Kasumi-1 (cell line): ENCODE measurements at regions not wholly inside any gene's neighbourhood (a gene's known extent, or its start where the extent isn't known, plus 50 kb on each side); places are given as distances from the start of the nearest gene placed in this dataset.

Source experiments
- DNase-seq, 2 experiments: peaks; one replicate each; lab custom pipeline; 2025; lab: John Stamatoyannopoulos, UW

DNA sequence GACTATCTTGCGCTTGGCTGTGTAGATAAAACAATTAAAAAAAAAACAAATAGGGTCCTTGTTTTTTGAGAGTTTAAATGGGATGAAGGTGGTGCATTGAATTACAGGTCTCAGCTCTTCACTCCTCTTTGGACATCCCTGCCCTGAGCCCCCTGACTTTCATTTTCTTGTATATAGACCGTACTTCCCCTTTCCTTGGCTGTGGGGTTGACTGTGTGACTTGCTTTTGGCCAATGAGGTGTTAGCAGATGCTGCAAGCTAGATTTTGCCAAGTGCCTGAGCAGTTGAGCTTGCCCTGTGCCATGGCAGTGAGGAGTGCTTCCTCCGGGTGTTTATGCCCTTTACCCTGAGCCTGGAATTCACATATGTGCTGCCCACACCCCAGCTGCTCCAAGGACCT, 386.1 kb upstream of the ZFP64 start:
- DNase-seq, result no peak

DNA sequence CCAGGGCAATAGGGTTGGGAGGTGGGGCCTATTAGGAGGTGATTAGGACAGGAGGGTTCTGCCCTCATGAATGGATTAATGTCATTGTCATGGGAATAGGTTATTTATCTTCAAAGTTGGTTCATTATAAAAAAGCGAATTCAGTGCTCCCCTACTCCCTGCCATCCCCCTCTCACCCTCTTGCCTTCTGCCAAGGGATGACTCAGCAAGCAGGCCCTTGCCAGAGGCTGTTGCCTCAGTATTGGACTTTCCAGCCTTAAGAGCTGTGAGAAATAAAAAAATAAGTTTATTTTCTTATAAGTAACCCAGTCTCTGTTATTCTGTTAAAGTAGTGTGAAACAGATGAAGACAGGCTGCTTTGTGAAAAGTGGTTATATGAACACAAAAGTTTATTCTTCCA, 381.1 kb upstream of the ZFP64 start:
- DNase-seq, result no peak

DNA sequence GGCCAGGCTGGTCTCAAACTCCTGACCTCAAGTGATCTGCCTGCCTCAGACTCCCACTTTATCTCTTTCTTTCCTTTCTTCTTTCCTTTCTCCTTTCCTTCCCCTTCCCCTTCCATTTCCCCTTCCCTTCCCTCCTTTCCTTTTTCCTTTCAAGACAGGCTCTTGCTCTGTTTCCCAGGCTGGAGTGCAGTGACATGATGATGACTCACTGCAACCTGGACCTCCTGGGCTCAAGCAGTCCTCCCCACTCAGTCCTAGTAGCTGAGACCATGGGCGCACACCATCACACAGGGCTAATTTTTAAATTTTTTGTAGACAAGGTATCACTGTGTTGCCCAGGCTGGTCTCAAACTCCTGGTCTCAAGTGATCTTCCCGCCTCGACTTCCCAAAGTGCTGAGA, 377.6 kb upstream of the ZFP64 start:
- no peak for DNase-seq

DNA sequence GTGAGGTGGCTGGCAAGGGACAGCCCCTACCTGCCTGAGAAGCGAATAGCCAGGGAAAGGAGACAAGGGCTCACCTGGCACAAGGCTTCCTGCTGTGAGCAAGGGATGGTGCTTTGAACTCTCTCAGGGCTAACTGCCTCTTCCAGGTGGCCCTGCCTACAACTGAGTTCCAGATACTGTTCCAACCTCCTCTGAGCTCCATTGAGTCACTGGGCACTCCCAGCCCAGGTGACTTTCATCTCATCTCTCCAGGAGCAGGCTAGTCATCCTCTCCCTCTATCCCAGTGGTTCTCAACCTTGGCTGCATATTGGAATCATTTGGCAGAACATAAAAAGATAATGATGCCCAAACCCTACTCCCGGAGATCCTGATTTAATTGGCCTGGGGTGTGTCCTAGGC, 374.0 kb upstream of the ZFP64 start:
- no peak for DNase-seq

DNA sequence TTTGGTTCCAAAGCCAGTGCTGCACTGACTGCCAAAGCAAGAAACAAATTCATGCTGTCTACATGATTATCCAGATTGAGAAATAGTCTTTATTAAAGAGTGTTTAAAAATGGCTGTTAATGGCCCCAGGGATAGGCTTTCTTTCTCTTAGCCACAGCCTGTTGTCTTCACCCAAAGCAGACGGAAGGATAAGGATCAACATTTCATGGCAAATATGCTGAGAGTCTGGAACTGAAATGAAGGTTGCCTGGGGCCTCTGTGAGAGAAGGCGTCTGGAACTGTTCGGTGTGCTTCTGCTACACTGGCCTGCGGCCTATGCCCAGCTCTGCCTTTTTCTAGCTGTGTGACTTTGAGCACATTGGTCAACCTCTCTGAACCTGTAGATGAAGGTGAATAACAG, 373.0 kb upstream of the ZFP64 start:
- no peak for DNase-seq

DNA sequence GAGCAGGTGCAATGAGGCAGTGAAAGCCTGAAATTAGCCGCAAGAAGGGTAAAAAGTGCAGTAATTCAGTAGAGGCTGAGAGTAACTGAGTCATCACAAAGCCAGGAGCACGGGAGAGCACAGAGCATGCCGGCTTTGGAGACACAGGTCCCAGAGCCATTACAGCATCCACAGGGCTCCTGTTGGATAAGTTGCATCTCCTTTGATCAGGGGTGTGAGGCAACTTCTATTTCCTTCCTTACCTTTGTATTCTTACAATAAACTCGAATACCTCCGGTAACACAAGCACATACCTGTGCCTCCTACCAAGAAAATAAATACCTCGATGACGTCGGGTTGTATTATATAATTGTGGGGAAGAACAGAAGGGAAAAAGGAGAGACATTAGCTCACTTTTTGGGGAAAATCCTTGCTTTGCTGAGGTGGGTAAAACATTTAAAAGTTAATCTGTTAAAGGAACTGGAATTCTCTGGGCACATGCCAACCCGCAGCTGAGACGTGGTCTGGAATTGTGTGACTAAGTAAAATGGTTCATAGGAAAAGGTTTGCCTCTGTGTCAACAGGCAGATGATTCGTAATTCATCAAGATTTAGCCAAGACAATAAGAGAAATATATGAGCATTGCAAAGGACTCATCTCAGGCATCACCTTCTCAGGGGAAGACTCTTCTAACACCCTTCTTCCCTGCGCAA, 360.7 kb upstream of the ZFP64 start:
- no peak for DNase-seq

DNA sequence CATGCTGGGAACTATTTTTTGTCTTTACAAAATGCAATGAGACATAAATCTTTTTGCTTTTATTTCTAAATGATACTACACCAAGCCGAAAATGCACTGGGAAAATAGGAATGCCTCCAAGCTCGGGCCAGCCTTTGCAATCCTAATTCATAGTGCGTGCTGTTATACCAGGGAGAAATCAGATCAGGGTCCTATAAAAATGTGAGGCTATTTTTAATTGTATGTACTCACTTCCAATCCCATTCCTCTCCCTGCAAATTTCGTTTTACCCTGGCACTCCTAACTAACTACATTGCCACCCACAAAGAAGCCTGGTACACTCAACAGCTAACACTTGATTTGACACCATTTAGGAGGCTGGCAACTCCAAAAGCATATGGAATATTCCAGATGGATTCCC, 350.6 kb upstream of the ZFP64 start:
- no peak for DNase-seq

DNA sequence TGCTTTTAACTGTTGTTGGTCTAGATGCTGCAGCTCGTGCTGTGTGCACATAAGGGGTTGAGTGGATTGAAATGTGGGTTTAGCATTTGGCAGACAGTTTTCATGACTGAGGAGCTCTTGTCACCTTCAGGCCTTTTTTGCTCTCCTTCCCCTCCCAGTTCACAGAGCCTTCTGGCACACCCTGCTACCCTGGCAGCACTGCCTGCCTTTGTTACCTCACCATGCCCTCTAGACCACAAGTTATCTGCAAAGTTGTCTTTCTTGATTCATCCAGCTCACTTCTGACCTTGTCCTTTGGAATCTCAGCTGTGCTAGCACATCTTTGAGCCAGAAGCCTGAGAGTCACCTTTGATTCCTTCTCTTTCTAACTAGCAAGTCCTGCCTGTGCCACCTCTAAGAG, 348.9 kb upstream of the ZFP64 start:
- DNase-seq, result no peak

DNA sequence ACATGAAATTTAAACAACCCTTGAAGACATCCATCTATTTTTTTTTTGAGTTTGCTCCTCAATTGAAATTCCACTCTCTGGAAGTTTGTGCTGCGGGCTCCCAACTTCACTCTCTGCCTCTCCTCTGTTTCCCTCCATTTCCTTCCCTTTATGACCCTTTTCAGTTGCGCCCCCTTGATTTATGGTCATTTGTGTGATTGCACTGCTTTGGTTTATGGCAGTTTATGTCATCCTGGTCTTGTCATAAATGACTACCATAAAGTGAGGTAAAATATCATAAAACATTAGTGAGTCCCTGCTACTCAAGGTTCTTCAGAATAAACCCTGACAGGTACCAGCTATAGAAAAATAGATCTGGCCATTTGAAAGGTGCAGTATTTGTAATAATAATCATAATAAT, 348.3 kb upstream of the ZFP64 start:
- DNase-seq, result no peak

DNA sequence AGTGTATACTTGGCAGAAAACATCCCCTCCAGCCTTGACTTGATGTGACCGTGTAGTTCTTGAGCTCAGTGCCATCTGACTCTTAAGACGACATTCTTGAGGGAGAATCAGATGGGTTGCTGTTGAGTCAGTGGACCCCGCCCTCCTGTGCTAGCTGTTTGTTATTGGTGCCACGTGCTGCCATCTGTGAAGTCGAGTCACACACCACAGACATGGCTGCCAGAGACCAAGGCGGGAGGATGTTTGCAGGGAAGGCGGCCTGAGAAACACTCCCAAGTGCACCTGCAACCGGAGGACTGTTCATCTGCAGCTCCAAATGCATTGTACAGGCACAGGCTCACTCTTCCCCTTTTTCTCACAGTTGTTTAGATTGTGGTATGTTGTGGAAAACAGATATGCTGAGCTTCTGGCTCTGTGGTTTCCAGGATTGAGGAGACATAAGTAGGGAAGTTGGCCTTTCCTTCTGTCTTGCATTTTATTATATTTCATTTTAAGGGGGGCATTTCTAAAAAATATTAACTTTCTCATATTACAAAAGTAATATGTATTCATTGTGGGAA, 345.3 kb upstream of the ZFP64 start:
- no peak for DNase-seq

DNA sequence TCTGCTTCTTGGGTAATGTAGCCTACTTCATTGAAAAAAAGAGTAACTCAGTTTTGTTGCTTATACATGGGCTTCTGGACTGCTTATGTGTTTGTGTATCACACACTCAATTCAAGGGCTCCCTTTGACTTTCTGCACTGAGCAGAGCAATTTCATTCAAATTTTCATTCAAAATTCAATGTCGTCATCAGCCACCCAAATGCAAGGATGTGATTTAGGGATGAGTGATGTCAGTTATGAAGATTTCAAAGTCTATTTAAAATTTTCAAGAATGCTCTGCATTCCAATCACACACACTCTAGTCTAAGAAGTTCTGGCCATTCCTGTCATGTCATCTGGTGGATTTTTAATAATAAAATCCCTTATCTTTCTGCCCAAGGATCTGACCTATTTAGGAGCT, 344.5 kb upstream of the ZFP64 start:
- no peak for DNase-seq

DNA sequence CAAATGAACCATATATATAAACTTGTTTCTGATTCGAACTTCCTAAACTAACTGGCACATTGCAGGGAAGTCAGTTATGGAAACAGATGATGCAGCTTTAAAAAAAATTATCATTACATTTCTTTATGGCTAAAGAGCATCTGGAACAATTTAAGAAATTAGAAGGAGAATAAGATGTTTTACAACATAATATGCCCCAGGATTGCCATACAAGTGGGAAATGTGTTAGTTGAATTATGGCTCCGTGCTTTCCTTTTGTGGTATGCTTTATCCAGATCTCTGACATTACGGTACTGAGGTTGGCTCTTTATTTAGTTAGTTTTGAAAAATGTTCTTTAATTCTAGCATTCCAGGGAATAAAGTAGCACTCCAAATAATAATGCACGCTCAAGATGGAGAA, 343.0 kb upstream of the ZFP64 start:
- no peak for DNase-seq

DNA sequence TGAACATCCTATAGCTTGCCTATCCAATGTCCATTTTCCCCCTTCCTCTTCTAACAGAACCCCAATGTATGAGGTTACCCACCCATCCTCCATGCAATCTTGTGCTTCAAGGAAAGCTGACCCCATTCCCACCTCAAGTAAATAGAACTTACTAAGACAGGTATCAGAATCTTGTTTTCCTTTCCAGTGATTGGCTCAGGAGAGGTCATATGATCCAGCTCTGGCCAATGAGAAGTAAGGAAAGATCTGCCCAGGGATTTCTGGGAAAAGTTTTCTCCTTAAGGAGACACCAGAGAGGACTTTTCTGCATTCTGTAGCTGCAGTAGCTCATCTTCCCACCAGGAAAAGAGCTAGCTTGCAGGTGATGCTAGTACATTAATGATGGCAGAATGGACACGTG, 341.8 kb upstream of the ZFP64 start:
- DNase-seq, result no peak

DNA sequence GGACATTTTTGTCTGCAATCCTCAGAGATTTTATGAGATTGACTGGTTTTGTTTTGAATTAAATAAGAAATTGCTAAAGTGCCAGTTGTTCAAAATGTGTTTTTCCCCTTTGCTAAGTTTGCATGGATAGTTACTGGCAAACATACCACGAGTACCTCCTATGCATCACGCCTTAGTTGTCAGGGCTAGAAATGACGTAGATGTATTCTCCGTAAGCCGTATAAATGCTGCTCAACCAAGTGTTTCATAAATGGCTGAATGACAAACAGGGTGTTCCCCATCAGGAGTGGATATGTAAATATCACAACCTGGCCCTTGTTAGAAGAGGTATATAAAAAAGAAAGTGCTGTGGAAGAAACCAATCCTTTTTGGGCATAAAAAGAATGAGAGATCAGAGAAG, 341.1 kb upstream of the ZFP64 start:
- no peak for DNase-seq

DNA sequence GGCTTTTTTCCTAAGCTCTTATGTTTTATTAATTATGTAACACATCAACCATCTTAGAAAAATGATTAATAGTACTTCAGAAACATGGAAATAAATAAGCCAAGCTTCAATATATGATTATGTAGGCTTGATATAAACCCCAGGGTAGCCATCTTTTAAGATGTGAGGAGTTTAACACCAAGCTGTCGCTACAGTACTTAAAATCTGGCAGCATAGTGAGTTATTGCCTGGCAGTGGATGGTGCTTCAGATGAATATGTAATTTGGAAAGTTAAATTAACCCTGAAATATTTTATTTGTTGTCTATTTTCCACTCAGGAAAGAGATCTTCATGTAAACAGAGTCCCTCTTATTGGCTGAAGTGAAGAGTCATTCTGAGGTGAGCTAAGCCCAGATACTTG, 339.0 kb upstream of the ZFP64 start:
- no peak for DNase-seq

DNA sequence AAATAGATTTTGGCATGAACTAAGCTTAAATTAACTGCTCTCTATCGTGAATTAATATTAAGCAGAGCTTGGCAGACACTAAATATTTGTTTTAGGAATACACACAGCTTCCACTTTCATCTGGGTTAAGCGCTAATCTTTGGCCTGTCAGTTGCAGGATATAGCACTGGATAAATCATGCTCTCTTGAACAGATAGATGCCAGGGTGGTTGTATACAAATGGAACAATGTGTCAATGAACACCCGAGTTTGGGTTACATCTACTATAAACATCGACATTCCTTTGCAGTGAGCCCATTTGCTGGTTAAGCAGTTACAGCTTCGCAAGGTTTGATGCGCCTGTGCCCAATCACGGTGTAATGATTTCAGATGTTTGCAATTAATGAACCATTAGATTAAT, 338.2 kb upstream of the ZFP64 start:
- no peak for DNase-seq

DNA sequence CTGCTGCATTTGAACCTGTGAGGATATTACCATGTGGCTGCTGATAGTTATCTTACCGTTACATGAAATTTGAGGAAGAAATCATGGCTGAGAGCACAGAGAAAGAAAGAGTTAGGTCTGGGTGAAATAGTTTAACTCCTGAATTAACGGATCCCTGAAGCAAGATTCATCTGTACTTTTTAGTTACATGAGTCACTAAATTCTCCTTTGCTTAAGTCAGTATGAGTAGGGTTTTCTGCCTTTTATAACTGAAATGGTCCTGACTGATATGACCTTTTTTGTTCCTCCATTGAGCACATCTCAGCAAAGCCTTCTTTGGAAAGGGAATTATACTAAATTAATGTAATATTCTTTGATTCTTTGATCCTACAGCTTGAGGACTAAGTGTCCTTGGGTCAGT, 333.3 kb upstream of the ZFP64 start:
- no peak for DNase-seq

DNA sequence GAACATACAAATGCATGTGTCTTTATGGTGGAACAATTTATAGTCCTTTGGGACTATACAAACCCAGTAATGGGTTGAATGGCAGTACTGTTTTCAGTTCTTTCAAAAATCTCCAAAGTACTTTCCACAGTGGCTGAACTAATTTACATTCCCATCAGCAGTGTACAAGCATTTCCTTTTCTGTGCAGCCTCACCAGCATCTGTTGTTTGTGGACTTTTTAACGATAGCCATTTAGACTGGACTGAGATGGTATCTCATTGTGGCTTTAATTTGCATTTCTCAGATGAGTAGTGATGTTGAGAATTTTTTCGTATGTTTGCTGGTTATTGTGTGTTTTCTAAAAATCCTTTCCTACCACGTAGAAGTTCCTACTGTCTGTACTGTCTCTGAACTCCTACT, 327.2 kb upstream of the ZFP64 start:
- no peak for DNase-seq

DNA sequence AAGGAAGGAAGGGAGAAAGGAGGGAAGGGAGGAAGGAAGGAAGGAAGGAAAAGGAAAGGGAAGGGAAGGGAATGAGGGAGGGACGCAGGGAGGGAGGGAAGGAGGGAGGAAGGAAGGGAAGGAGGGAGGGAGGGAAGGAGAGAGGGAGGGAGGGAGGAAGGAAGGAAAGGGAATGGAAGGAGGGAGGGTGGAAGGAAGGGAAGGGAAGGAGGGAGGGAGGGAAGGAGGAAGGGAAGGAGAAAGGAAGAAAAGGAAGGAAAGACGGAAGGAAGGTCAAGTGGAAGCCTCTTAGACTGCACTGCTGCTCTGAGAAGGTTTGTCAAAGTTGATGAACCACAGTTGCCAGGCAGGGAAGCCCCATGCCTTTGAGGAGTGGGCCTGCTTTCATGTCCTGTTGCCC, 324.3 kb upstream of the ZFP64 start:
- DNase-seq, result no peak

DNA sequence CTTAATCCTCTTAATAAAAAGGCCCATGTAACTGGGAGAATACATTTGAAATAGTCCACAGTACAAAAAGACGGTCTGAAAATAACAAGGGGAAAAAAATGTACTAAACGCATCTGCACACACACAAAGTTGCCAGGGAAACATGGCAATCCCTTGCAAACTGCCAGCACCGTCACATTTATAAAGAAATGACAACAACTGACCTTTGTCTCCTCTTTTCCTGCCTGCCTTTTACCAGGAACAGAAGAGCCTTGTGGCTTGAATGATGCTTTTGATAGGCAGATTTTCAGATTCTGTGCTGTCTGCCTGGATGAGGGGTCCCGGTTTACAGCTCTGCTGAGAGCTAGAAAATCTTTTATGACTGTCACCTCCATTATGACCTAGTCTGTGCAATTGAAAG, 308.6 kb upstream of the ZFP64 start:
- DNase-seq, result no peak

DNA sequence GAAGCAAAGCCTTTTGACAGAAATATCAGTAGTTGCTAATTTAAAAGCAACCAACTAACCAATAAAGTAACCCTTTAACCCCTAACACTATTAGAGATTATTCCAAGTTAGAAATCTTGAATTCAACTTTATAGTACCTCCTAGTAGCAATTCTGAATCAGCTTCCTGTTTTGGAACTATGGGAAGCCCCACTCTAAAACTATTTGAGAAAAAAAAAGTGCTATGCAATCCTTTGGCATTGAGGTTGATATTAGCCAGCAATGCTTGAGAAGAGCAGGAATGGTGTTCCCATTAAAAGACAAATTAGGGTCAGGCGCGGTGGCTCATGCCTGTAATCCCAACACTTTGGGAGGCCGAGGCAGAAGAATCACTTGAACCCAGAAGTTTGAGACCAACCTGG, 306.2 kb upstream of the ZFP64 start:
- DNase-seq, result no peak

DNA sequence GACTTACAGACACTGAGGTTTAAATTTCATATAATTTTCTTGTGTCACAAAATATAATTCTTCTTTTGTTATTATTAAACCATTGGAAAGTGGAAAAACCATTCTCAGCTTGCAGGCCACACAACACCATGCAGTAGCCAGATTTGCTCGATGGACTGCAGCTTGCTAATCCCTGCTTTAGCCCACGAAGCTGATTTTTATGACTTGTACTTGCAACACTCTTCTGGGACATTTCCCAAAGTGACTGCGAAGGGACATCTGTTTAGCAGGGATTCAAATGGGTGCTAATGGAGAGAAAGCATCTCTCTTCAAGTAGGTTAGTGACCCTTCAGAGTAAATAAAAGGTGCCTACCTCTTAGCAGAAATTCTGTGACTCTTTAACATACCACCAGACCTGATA, 304.6 kb upstream of the ZFP64 start:
- DNase-seq, result no peak

DNA sequence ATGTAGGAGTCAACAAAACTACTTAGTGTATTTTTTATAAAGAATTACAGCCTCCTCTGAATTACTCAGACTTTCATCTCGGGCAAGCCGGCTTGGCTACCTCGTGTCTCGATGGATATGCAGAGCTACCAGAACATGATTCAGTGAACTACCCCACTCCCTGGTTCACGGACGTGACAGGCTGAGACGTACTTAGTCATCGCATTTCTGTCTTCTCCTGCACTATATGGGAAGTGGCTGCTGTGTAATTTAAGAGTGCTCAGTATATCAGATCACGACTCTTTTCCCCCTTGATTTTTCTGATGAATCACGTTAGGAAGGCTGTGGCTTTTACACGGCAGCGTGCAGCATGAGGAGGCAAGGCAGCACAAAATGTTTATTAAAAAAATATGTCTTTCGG, 302.7 kb upstream of the ZFP64 start:
- DNase-seq, result no peak

DNA sequence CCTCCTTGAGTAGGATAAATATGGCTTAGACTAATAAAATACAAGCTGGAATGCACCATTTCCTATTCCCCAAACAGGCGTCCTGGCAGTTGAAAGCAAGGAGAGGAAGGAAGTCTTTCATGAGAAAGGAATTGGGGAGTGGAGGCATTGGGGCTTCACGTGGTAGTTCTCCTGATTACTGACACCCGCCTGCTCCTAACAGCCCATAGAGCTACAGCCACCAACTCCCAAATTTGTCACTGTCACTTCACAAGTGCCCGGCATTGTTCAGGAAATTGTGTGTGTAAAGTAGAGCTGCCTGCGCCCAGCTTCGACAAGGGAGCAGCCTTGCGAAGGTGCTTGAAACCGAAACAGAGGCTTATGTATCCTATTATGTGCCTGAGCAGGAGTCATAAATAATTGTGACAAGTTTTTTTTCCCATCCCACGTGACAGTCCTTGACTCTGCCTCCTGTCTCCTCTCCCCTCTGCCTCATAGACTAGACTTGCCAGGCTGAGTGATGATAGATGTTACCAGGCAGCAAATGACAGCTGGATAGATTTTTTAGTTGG, 301.7 kb upstream of the ZFP64 start:
- no peak for DNase-seq
